ENCODE measurements at regions not wholly inside any gene's neighbourhood (a gene's known extent, or its start where the extent isn't known, plus 50 kb on each side); places are given as distances from the start of the nearest gene placed in this dataset.

- TF ChIP-seq CTCF (IDR thresholded peaks at IDR 0.05; ENCODE audit: low read length) (no peak), EZH2phosphoT487 (IDR thresholded peaks at IDR 0.05; ENCODE audit: low read length) (no peak), EZH2 (optimal IDR thresholded peaks at IDR 0.05; ENCODE audit: low read depth, low read length) (no peak)
Observed at GRCh38 chr5:101009758-101010519, 106.9 kb upstream of the ST8SIA4 start.
